SK-N-SH (cell line): ENCODE measurements at regions not wholly inside any gene's neighbourhood (a gene's known extent, or its start where the extent isn't known, plus 50 kb on each side); places are given as distances from the start of the nearest gene placed in this dataset.

Experiments
- EP300 ChIP-seq, 2 experiments: IDR thresholded peaks; 2 replicates each; pipeline versions ENCODE4 v1.4.0 to v1.6.1; 2012; ENCODE audit warnings: borderline replicate concordance in 1 of 2, low read depth in 1 of 2, low read length in 1 of 2
- GATA2 ChIP-seq: sonication (generic); formaldehyde crosslinking; IDR thresholded peaks from 2 replicates; pipeline ENCODE4 v1.5.0; 2020; ENCODE audit warnings: mild to moderate bottlenecking, missing genetic modification reagents
- JUND ChIP-seq: IDR thresholded peaks from 2 replicates; pipeline ENCODE4 v1.4.0; 2012
- POLR2AphosphoS5 ChIP-seq: IDR thresholded peaks from 2 replicates; pipeline ENCODE4 v1.6.1; 2012; ENCODE audit warnings: low read depth, low read length
- TAF1 ChIP-seq: IDR thresholded peaks from 2 replicates; pipeline ENCODE4 v1.6.1; 2012; ENCODE audit warnings: low read depth, mild to moderate bottlenecking, low read length, moderate library complexity, borderline replicate concordance
- TF ChIP-seq, protein P1 (sequence below): fragments of 200-600 bp; sonication (generic); IDR thresholded peaks from 2 replicates; pipeline ENCODE4 v1.6.1; 2017; ENCODE audit warnings: antibody characterized with exemption, mild to moderate bottlenecking, moderate library complexity
- TF ChIP-seq, protein P2 (sequence below): IDR thresholded peaks from 2 replicates; pipeline ENCODE4 v1.4.0; 2012; ENCODE audit warnings: low read depth, borderline replicate concordance
- TF ChIP-seq, protein P3 (sequence below): IDR thresholded peaks from 2 replicates; pipeline ENCODE4 v1.6.1; 2012; ENCODE audit warnings: mild to moderate bottlenecking, low read depth, low read length, moderate library complexity

DNA sequence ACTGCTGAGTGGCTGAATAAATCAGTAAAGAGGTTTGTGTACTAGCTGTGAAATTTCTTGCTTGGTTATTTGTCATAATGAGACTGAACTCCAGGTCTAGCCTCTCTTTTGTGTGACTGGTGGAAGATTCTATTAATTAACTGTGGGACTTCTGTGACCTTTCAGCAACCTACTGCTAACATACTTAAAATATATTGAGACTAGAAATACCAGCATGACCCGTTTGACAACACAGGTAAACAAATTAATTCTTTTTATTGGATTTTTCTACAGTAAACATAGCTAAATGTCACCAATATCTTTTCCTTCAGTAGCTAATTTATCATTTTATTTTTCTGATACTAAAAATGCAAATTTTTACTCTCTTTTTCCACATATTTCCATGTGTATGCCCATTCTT is 390.4 kb upstream of the KCNN2 start:
- no peak for TF ChIP-seq POLR2AphosphoS5
- TF ChIP-seq, protein P1, sequence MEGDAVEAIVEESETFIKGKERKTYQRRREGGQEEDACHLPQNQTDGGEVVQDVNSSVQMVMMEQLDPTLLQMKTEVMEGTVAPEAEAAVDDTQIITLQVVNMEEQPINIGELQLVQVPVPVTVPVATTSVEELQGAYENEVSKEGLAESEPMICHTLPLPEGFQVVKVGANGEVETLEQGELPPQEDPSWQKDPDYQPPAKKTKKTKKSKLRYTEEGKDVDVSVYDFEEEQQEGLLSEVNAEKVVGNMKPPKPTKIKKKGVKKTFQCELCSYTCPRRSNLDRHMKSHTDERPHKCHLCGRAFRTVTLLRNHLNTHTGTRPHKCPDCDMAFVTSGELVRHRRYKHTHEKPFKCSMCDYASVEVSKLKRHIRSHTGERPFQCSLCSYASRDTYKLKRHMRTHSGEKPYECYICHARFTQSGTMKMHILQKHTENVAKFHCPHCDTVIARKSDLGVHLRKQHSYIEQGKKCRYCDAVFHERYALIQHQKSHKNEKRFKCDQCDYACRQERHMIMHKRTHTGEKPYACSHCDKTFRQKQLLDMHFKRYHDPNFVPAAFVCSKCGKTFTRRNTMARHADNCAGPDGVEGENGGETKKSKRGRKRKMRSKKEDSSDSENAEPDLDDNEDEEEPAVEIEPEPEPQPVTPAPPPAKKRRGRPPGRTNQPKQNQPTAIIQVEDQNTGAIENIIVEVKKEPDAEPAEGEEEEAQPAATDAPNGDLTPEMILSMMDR: no peak
- TF ChIP-seq, protein P2, sequence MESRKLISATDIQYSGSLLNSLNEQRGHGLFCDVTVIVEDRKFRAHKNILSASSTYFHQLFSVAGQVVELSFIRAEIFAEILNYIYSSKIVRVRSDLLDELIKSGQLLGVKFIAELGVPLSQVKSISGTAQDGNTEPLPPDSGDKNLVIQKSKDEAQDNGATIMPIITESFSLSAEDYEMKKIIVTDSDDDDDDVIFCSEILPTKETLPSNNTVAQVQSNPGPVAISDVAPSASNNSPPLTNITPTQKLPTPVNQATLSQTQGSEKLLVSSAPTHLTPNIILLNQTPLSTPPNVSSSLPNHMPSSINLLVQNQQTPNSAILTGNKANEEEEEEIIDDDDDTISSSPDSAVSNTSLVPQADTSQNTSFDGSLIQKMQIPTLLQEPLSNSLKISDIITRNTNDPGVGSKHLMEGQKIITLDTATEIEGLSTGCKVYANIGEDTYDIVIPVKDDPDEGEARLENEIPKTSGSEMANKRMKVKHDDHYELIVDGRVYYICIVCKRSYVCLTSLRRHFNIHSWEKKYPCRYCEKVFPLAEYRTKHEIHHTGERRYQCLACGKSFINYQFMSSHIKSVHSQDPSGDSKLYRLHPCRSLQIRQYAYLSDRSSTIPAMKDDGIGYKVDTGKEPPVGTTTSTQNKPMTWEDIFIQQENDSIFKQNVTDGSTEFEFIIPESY: no peak
- TF ChIP-seq TAF1: no peak
- no peak for TF ChIP-seq JUND
- TF ChIP-seq EP300 (IDR thresholded peaks at IDR 0.05; ENCODE audit: borderline replicate concordance in 1 of 2, low read depth in 1 of 2, low read length in 1 of 2): no peak
- TF ChIP-seq GATA2 (CRISPR knock-in tag): no peak
- TF ChIP-seq, protein P3, sequence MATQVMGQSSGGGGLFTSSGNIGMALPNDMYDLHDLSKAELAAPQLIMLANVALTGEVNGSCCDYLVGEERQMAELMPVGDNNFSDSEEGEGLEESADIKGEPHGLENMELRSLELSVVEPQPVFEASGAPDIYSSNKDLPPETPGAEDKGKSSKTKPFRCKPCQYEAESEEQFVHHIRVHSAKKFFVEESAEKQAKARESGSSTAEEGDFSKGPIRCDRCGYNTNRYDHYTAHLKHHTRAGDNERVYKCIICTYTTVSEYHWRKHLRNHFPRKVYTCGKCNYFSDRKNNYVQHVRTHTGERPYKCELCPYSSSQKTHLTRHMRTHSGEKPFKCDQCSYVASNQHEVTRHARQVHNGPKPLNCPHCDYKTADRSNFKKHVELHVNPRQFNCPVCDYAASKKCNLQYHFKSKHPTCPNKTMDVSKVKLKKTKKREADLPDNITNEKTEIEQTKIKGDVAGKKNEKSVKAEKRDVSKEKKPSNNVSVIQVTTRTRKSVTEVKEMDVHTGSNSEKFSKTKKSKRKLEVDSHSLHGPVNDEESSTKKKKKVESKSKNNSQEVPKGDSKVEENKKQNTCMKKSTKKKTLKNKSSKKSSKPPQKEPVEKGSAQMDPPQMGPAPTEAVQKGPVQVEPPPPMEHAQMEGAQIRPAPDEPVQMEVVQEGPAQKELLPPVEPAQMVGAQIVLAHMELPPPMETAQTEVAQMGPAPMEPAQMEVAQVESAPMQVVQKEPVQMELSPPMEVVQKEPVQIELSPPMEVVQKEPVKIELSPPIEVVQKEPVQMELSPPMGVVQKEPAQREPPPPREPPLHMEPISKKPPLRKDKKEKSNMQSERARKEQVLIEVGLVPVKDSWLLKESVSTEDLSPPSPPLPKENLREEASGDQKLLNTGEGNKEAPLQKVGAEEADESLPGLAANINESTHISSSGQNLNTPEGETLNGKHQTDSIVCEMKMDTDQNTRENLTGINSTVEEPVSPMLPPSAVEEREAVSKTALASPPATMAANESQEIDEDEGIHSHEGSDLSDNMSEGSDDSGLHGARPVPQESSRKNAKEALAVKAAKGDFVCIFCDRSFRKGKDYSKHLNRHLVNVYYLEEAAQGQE: no peak
